ENCODE measurements at regions not wholly inside any gene's neighbourhood (a gene's known extent, or its start where the extent isn't known, plus 50 kb on each side); places are given as distances from the start of the nearest gene placed in this dataset.

DNA sequence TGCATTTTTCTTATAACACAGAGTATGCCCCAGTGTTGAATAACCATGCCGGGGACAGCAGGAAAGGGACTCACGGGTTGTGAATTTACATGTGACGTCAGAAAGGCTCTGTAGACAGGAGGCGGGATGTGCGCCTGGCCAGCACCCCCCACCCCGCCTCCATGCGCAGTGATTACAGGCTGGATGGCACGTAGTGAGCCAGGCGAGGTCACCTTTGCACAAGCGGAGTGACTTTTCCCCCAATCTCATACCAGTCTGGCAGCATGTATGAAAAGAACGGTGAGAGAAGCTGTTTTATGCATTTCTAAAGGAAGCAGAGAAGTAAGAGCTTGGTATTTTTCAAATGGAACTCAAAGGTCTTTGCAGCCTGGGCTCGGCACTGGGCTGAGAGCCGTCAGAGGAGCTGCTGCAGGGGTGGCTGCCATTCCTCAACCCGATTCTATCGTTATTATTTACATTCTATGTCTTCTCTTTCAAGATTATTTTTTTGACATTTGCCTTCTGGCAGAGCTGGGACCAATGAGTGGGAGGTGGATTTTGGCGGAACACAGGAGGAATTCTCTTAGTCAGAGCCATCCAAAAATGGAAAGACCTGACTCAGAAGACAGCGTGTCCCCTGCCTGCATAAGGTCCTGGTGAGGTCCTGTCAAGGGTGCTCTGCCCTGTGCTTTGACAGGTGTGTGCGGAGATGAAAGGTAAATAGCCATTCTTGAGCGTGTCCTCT lies 115.6 kb upstream of the SLC45A1 start (continued):
- no peak for TF ChIP-seq ZNF879 (CRISPR knock-in tag; IDR thresholded peaks at IDR 0.05)
- peak; percentile 54; the same call in 1 of the 2 replicates for TF ChIP-seq ELF3 (CRISPR knock-in tag; IDR thresholded peaks at IDR 0.05)
- TF ChIP-seq, protein P1, sequence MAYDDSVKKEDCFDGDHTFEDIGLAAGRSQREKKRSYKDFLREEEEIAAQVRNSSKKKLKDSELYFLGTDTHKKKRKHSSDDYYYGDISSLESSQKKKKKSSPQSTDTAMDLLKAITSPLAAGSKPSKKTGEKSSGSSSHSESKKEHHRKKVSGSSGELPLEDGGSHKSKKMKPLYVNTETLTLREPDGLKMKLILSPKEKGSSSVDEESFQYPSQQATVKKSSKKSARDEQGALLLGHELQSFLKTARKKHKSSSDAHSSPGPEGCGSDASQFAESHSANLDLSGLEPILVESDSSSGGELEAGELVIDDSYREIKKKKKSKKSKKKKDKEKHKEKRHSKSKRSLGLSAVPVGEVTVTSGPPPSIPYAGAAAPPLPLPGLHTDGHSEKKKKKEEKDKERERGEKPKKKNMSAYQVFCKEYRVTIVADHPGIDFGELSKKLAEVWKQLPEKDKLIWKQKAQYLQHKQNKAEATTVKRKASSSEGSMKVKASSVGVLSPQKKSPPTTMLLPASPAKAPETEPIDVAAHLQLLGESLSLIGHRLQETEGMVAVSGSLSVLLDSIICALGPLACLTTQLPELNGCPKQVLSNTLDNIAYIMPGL (CRISPR knock-in tag; IDR thresholded peaks at IDR 0.05; ENCODE audit: borderline replicate concordance in 1 of 2, low read depth in 1 of 2) = peak in 1 of 2 experiments; percentile 34; a peak in 1 of 4 replicates
- TF ChIP-seq YEATS2 (CRISPR knock-in tag; IDR thresholded peaks at IDR 0.05; ENCODE audit: borderline replicate concordance) = peak; percentile 15; the same call in 1 of the 2 replicates
- TF ChIP-seq ZNF552 (CRISPR knock-in tag; IDR thresholded peaks at IDR 0.05; ENCODE audit: borderline replicate concordance) = no peak
- TF ChIP-seq, protein P2, sequence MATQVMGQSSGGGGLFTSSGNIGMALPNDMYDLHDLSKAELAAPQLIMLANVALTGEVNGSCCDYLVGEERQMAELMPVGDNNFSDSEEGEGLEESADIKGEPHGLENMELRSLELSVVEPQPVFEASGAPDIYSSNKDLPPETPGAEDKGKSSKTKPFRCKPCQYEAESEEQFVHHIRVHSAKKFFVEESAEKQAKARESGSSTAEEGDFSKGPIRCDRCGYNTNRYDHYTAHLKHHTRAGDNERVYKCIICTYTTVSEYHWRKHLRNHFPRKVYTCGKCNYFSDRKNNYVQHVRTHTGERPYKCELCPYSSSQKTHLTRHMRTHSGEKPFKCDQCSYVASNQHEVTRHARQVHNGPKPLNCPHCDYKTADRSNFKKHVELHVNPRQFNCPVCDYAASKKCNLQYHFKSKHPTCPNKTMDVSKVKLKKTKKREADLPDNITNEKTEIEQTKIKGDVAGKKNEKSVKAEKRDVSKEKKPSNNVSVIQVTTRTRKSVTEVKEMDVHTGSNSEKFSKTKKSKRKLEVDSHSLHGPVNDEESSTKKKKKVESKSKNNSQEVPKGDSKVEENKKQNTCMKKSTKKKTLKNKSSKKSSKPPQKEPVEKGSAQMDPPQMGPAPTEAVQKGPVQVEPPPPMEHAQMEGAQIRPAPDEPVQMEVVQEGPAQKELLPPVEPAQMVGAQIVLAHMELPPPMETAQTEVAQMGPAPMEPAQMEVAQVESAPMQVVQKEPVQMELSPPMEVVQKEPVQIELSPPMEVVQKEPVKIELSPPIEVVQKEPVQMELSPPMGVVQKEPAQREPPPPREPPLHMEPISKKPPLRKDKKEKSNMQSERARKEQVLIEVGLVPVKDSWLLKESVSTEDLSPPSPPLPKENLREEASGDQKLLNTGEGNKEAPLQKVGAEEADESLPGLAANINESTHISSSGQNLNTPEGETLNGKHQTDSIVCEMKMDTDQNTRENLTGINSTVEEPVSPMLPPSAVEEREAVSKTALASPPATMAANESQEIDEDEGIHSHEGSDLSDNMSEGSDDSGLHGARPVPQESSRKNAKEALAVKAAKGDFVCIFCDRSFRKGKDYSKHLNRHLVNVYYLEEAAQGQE (IDR thresholded peaks at IDR 0.05; ENCODE audit: borderline replicate concordance in 1 of 2, low read depth in 1 of 2, low read length in 2 of 2) = no peak
- TF ChIP-seq ZNF24 (IDR thresholded peaks at IDR 0.05) = no peak
- TF ChIP-seq FOXP1 (IDR thresholded peaks at IDR 0.05) = no peak
- 0 out of 2 replicates have a peak, but pooled peaks have one; percentile 17 for TF ChIP-seq FOXP1 (CRISPR knock-in tag; IDR thresholded peaks at IDR 0.05)
- 0 out of 2 replicates have a peak, but pooled peaks have one; percentile 38 for TF ChIP-seq ZNF451 (CRISPR knock-in tag; IDR thresholded peaks at IDR 0.05)
- TF ChIP-seq, protein P3, sequence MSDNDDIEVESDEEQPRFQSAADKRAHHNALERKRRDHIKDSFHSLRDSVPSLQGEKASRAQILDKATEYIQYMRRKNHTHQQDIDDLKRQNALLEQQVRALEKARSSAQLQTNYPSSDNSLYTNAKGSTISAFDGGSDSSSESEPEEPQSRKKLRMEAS (IDR thresholded peaks at IDR 0.05) = peak; percentile 81
- TF ChIP-seq TGIF2 (CRISPR knock-in tag; IDR thresholded peaks at IDR 0.05) = no peak
- TF ChIP-seq, protein P4, sequence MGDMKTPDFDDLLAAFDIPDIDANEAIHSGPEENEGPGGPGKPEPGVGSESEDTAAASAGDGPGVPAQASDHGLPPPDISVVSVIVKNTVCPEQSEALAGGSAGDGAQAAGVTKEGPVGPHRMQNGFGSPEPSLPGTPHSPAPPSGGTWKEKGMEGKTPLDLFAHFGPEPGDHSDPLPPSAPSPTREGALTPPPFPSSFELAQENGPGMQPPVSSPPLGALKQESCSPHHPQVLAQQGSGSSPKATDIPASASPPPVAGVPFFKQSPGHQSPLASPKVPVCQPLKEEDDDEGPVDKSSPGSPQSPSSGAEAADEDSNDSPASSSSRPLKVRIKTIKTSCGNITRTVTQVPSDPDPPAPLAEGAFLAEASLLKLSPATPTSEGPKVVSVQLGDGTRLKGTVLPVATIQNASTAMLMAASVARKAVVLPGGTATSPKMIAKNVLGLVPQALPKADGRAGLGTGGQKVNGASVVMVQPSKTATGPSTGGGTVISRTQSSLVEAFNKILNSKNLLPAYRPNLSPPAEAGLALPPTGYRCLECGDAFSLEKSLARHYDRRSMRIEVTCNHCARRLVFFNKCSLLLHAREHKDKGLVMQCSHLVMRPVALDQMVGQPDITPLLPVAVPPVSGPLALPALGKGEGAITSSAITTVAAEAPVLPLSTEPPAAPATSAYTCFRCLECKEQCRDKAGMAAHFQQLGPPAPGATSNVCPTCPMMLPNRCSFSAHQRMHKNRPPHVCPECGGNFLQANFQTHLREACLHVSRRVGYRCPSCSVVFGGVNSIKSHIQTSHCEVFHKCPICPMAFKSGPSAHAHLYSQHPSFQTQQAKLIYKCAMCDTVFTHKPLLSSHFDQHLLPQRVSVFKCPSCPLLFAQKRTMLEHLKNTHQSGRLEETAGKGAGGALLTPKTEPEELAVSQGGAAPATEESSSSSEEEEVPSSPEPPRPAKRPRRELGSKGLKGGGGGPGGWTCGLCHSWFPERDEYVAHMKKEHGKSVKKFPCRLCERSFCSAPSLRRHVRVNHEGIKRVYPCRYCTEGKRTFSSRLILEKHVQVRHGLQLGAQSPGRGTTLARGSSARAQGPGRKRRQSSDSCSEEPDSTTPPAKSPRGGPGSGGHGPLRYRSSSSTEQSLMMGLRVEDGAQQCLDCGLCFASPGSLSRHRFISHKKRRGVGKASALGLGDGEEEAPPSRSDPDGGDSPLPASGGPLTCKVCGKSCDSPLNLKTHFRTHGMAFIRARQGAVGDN (CRISPR knock-in tag; IDR thresholded peaks at IDR 0.05) = peak; percentile 92
- TF ChIP-seq ZFY (CRISPR knock-in tag; IDR thresholded peaks at IDR 0.05) = no peak
- TF ChIP-seq HMGA1 (CRISPR knock-in tag; conservative IDR thresholded peaks at IDR 0.05) = no peak
- TF ChIP-seq FLYWCH1 (CRISPR knock-in tag; IDR thresholded peaks at IDR 0.05) = no peak
- no peak for TF ChIP-seq PAF1 (CRISPR knock-in tag; IDR thresholded peaks at IDR 0.05)
- TF ChIP-seq SP5 (CRISPR knock-in tag; IDR thresholded peaks at IDR 0.05; ENCODE audit: borderline replicate concordance, low read depth) = peak; percentile 68; the same call in 1 of the 2 replicates
- TF ChIP-seq ATF7 (IDR thresholded peaks at IDR 0.05) = no peak
- TF ChIP-seq ATF7 (CRISPR knock-in tag; IDR thresholded peaks at IDR 0.05) = no peak
- TF ChIP-seq ZNF44 (CRISPR knock-in tag; IDR thresholded peaks at IDR 0.05) = no peak
- TF ChIP-seq NRL (CRISPR knock-in tag; IDR thresholded peaks at IDR 0.05; ENCODE audit: borderline replicate concordance) = no peak
